Sigmoid colon (tissue), 3 donors: ENCODE measurements at regions not wholly inside any gene's neighbourhood (a gene's known extent, or its start where the extent isn't known, plus 50 kb on each side); places are given as distances from the start of the nearest gene placed in this dataset.

ENCODE experiments used
- CTCF ChIP-seq, 4 experiments: fragments of 450-650 bp in 3 of 4; fragments of 200-600 bp in 1 of 4; IDR thresholded peaks; one replicate each; pipeline ENCODE4 v1.5.1; 2016 to 2019; ENCODE audit warnings: antibody characterized with exemption in 4 of 4, mild to moderate bottlenecking in 3 of 4, moderate library complexity in 2 of 4
- POLR2A ChIP-seq, 2 donors: fragments of 450-650 bp; IDR thresholded peaks; one replicate each; pipeline ENCODE4 v1.6.1; 2016; ENCODE audit warnings: antibody characterized with exemption in 2 of 2, mild to moderate bottlenecking in 2 of 2, moderate library complexity in 2 of 2

- TF ChIP-seq POLR2A (IDR thresholded peaks at IDR 0.05), result no peak
- TF ChIP-seq CTCF (IDR thresholded peaks at IDR 0.05), result no peak
Measured at GRCh38 chr4:128381748-128382559, 94.3 kb upstream of the PGRMC2 start.
